DMS53 treated with DMSO at 0.1 percent for 48 hours (cell line): ENCODE measurements at regions not wholly inside any gene's neighbourhood (a gene's known extent, or its start where the extent isn't known, plus 50 kb on each side); places are given as distances from the start of the nearest gene placed in this dataset.
"Not testable (repeated sequence)": the region's sequence is repeated elsewhere in the genome, so short reads cannot be mapped to it uniquely, and the experiment has no call there.

Experiments used
- DNase-seq: peaks from one replicate; lab custom pipeline; 2025; ENCODE audit not compliant: unreplicated experiment; lab: John Stamatoyannopoulos, UW

GRCh38 chr18:47729356-47729755 is 201.1 kb downstream of the SMAD2 start:
- no peak for DNase-seq

GRCh38 chr18:47728921-47729320 is 201.5 kb downstream of the SMAD2 start:
- no peak for DNase-seq

- DNase-seq = no peak
These were observed 203.1 kb downstream of the SMAD2 start for GRCh38 chr18:47727409-47727808.

GRCh38 chr18:47726550-47726949 is 203.9 kb downstream of the SMAD2 start:
- no peak for DNase-seq

- no peak for DNase-seq
These were observed 204.8 kb downstream of the SMAD2 start for GRCh38 chr18:47725656-47726055.

- DNase-seq = no peak
These were observed 206.1 kb downstream of the SMAD2 start for GRCh38 chr18:47724186-47724975.

- no peak for DNase-seq
These were observed 208.6 kb downstream of the SMAD2 start for GRCh38 chr18:47721876-47722275.

GRCh38 chr18:47720741-47721140 is 209.7 kb downstream of the SMAD2 start:
- DNase-seq = no peak

GRCh38 chr18:47719096-47719780 is 211.2 kb downstream of the SMAD2 start:
- DNase-seq = no peak

- DNase-seq = no peak
These were observed 211.8 kb downstream of the SMAD2 start for GRCh38 chr18:47718646-47719045.

- no peak for DNase-seq
These were observed 213.2 kb downstream of the SMAD2 start for GRCh38 chr18:47717257-47717656.

GRCh38 chr18:47716632-47717185 is 213.8 kb downstream of the SMAD2 start:
- DNase-seq = no peak

- no peak for DNase-seq
These were observed 220.0 kb downstream of the SMAD2 start for GRCh38 chr18:47710451-47710850.

GRCh38 chr18:47709556-47709955 is 220.9 kb downstream of the SMAD2 start:
- DNase-seq = no peak

GRCh38 chr18:47708206-47708605 is 222.3 kb downstream of the SMAD2 start:
- DNase-seq = no peak

GRCh38 chr18:47701134-47701533 is 229.3 kb downstream of the SMAD2 start:
- no peak for DNase-seq

- DNase-seq = no peak
These were observed 233.6 kb downstream of the SMAD2 start for GRCh38 chr18:47696870-47697269.

- no peak for DNase-seq
These were observed 238.8 kb downstream of the SMAD2 start for GRCh38 chr18:47691611-47692010.

GRCh38 chr18:47690778-47691177 is 239.7 kb downstream of the SMAD2 start:
- DNase-seq = not testable (repeated sequence)

GRCh38 chr18:47689371-47689770 is 241.1 kb downstream of the SMAD2 start:
- no peak for DNase-seq

GRCh38 chr18:47686806-47687205 is 243.7 kb downstream of the SMAD2 start:
- DNase-seq = no peak

- DNase-seq = no peak
These were observed 246.7 kb downstream of the SMAD2 start for GRCh38 chr18:47683774-47684173.
